Caco-2 (cell line): ENCODE measurements at regions not wholly inside any gene's neighbourhood (a gene's known extent, or its start where the extent isn't known, plus 50 kb on each side); places are given as distances from the start of the nearest gene placed in this dataset.

Experiments used
- BruUV-seq: library from RNA; stranded (reverse); fragments of 400-500 nt; replicated peaks from 2 replicates; lab custom pipeline; 2021; lab: Mats Ljungman, UMichigan
- CTCF ChIA-PET: fragments of 300-600 bp; sonication (Branson Sonifier 250); formaldehyde crosslinking; loops from one replicate; lab custom pipeline; 2022; ENCODE audit warnings: antibody characterized with exemption; lab: Charles Lee
- POLR2A ChIA-PET: fragments of 300-600 bp; sonication (Branson Sonifier 250); formaldehyde crosslinking; loops from one replicate; lab custom pipeline; 2022; ENCODE audit warnings: antibody characterized with exemption; lab: Charles Lee
- DNase-seq, 2 experiments: peaks; one replicate each; pipeline versions ENCODE4 v3.0.0 to v3.0.0-alpha.2; 2020 to 2022
- H3K27me3 ChIP-seq: replicated peaks from 2 replicates; pipeline ENCODE4 v1.6.0; 2011; ENCODE audit warnings: low read length; ENCODE audit not compliant: control insufficient read depth, insufficient read depth
- H3K36me3 ChIP-seq: 2 replicates; pipeline ENCODE4 v1.5.1; 2011; ENCODE audit warnings: low read length; ENCODE audit not compliant: control insufficient read depth, insufficient read depth
- H3K4me1 ChIP-seq: fragments of 250-450 bp; sonication (Bioruptor Pico); 2 replicates; pipeline ENCODE4 v1.5.1; 2020; ENCODE audit warnings: mild to moderate bottlenecking
- H3K4me3 ChIP-seq: 2 replicates; pipeline ENCODE4 v1.5.1; 2011; ENCODE audit warnings: low read depth, mild to moderate bottlenecking, control low read depth, low read length
- H3K9me3 ChIP-seq: fragments of 250-450 bp; sonication (Bioruptor Pico); 2 replicates; pipeline ENCODE4 v1.5.1; 2020; ENCODE audit warnings: mild to moderate bottlenecking, moderate library complexity
- H3K27ac Mint-ChIP-seq: one replicate; pipeline ENCODE4 v1.8.0; 2022; ENCODE audit warnings: mixed read lengths; ENCODE audit not compliant: unreplicated experiment
- H3K27me3 Mint-ChIP-seq: one replicate; pipeline ENCODE4 v1.8.0; 2022; ENCODE audit warnings: mixed read lengths; ENCODE audit not compliant: insufficient read depth, unreplicated experiment
- H3K36me3 Mint-ChIP-seq: one replicate; pipeline ENCODE4 v1.8.0; 2022; ENCODE audit warnings: mild to moderate bottlenecking, mixed read lengths; ENCODE audit not compliant: insufficient read depth, unreplicated experiment
- H3K4me1 Mint-ChIP-seq: one replicate; pipeline ENCODE4 v1.8.0; 2022; ENCODE audit warnings: low read depth, mixed read lengths; ENCODE audit not compliant: unreplicated experiment
- H3K4me3 Mint-ChIP-seq: one replicate; pipeline ENCODE4 v1.8.0; 2022; ENCODE audit warnings: mild to moderate bottlenecking, moderate library complexity, mixed read lengths; ENCODE audit not compliant: unreplicated experiment
- H3K9me3 Mint-ChIP-seq: one replicate; pipeline ENCODE4 v1.8.0; 2022; ENCODE audit warnings: mixed read lengths; ENCODE audit not compliant: unreplicated experiment
- intact Hi-C: fragments of 100-400 bp; cut with micrococcal nuclease; formaldehyde crosslinking; loops from one replicate; pipeline ENCODE4 v1.10.0; 2022; ENCODE audit not compliant: unreplicated experiment
- TF ChIP-seq, protein P1 (sequence below), 2 experiments: fragments of 200-600 bp in 1 of 2; IDR thresholded peaks; 1 replicate in 1 of 2; 2 replicates in 1 of 2; pipeline versions ENCODE4 v1.5.1 to v1.8.0; 2011 to 2022; ENCODE audit warnings: antibody characterized with exemption in 1 of 2, control low read depth in 1 of 2, inconsistent platforms in 1 of 2, low read depth in 1 of 2, low read length in 1 of 2, mild to moderate bottlenecking in 1 of 2, moderate library complexity in 1 of 2; ENCODE audit not compliant: insufficient read depth in 1 of 2, severe bottlenecking in 1 of 2, unreplicated experiment in 1 of 2

GRCh38 chr6:98669371-98669770, 165.0 kb upstream of the POU3F2 start:
- H3K4me1 Mint-ChIP-seq: no peaks in the 10 kb centered on the region
- Histone ChIP-seq H3K4me3 (no peak overlapping the region), H3K27me3 (no peaks in the 10 kb centered on the region), H3K4me1 (no peaks in the 10 kb centered on the region), H3K36me3 (no peaks in the 10 kb centered on the region), H3K9me3 (no peaks in the 10 kb centered on the region)
- peaks cover 3% of the 10 kb centered on the region for H3K27me3 Mint-ChIP-seq
- no peak for DNase-seq
- H3K9me3 Mint-ChIP-seq: no peaks in the 10 kb centered on the region
- no TSS peak for BruUV-seq
- TF ChIP-seq, protein P1, sequence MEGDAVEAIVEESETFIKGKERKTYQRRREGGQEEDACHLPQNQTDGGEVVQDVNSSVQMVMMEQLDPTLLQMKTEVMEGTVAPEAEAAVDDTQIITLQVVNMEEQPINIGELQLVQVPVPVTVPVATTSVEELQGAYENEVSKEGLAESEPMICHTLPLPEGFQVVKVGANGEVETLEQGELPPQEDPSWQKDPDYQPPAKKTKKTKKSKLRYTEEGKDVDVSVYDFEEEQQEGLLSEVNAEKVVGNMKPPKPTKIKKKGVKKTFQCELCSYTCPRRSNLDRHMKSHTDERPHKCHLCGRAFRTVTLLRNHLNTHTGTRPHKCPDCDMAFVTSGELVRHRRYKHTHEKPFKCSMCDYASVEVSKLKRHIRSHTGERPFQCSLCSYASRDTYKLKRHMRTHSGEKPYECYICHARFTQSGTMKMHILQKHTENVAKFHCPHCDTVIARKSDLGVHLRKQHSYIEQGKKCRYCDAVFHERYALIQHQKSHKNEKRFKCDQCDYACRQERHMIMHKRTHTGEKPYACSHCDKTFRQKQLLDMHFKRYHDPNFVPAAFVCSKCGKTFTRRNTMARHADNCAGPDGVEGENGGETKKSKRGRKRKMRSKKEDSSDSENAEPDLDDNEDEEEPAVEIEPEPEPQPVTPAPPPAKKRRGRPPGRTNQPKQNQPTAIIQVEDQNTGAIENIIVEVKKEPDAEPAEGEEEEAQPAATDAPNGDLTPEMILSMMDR (IDR thresholded peaks at IDR 0.05; ENCODE audit: insufficient read depth in 1 of 2, low read depth in 1 of 2, low read length in 1 of 2, severe bottlenecking in 1 of 2, unreplicated experiment in 1 of 2): no peak
- CTCF ChIA-PET: no interaction called here
- H3K4me3 Mint-ChIP-seq: no peak overlapping the region
- POLR2A ChIA-PET: no interaction called here
- H3K36me3 Mint-ChIP-seq: no peaks in the 10 kb centered on the region
- no peak overlapping the region for H3K27ac Mint-ChIP-seq
- intact Hi-C loops: no loop called here

GRCh38 chr6:98670045-98670746, 164.2 kb upstream of the POU3F2 start:
- no peaks in the 10 kb centered on the region for H3K36me3 Mint-ChIP-seq
- intact Hi-C loops: no loop called here
- Histone ChIP-seq H3K27me3 (no peaks in the 10 kb centered on the region), H3K4me1 (no peaks in the 10 kb centered on the region), H3K9me3 (no peaks in the 10 kb centered on the region), H3K4me3 (no peak overlapping the region), H3K36me3 (no peaks in the 10 kb centered on the region)
- TF ChIP-seq, protein P1 (IDR thresholded peaks at IDR 0.05; ENCODE audit: insufficient read depth in 1 of 2, low read depth in 1 of 2, low read length in 1 of 2, severe bottlenecking in 1 of 2, unreplicated experiment in 1 of 2): no peak
- H3K4me1 Mint-ChIP-seq: no peaks in the 10 kb centered on the region
- H3K27me3 Mint-ChIP-seq: peaks cover 2% of the 10 kb centered on the region
- POLR2A ChIA-PET: no interaction called here
- H3K4me3 Mint-ChIP-seq: no peak overlapping the region
- no peaks in the 10 kb centered on the region for H3K9me3 Mint-ChIP-seq
- no peak for DNase-seq
- no peak overlapping the region for H3K27ac Mint-ChIP-seq
- no TSS peak for BruUV-seq
- CTCF ChIA-PET: no interaction called here

DNA sequence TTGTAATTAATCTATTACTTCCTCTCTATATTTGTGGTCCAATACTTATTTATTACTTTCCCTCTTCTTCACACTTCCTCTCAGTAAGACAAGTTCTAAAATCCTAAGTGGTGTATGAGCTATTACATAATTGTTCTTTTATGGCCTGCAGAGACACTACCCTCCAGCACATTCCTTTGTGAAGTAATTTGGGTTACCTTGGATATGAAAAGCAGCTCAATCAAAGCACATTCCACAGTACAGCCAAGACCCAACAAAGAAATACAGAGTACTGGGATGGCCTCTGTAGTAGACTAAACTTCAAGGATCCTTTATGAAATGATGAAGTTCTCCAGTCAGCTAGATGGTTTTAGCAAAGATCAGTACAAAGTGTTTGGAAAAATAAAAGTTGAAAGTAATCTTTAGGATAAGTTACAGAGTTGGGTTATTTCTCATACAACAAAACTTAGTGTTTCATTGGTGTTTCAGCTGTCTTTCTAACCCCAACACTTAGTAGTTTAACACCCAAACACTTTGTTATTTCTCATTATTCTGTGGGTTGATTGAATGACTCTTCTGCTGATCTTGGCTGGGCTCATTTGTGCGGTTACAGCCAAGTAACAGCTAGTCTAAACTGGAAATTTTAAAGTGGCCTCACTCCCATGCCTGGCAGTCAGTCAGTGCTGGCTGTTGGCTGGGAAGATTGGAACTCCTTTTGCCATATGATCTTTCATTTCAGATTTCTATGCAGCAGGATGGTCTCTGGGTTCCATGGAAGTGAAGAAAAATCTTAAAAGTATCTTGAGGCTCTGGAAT, 161.5 kb upstream of the POU3F2 start:
- POLR2A ChIA-PET: no interaction called here
- TF ChIP-seq, protein P1 (IDR thresholded peaks at IDR 0.05; ENCODE audit: insufficient read depth in 1 of 2, low read depth in 1 of 2, low read length in 1 of 2, severe bottlenecking in 1 of 2, unreplicated experiment in 1 of 2): no peak
- Histone ChIP-seq H3K9me3 (no peaks in the 10 kb centered on the region), H3K36me3 (no peaks in the 10 kb centered on the region), H3K4me3 (no peak overlapping the region), H3K4me1 (no peaks in the 10 kb centered on the region), H3K27me3 (no peaks in the 10 kb centered on the region)
- Mint-ChIP-seq H3K27me3 (peaks cover 2% of the 10 kb centered on the region), H3K4me3 (no peak overlapping the region), H3K9me3 (no peaks in the 10 kb centered on the region), H3K27ac (no peak overlapping the region), H3K36me3 (no peaks in the 10 kb centered on the region), H3K4me1 (no peaks in the 10 kb centered on the region)
- intact Hi-C loops: no loop called here
- DNase-seq: no peak
- no TSS peak for BruUV-seq
- CTCF ChIA-PET: no interaction called here
